A549 (cell line): ENCODE measurements at regions not wholly inside any gene's neighbourhood (a gene's known extent, or its start where the extent isn't known, plus 50 kb on each side); places are given as distances from the start of the nearest gene placed in this dataset.

Experiments
- CHD2 ChIP-seq: fragments of 150-350 bp; IDR thresholded peaks from 2 replicates; pipeline ENCODE4 v1.6.1; 2014; ENCODE audit warnings: low read length; ENCODE audit not compliant: partially characterized antibody
- ESRRA ChIP-seq: fragments of 150-350 bp; IDR thresholded peaks from 2 replicates; pipeline ENCODE4 v1.6.1; 2014; ENCODE audit warnings: mild to moderate bottlenecking, low read length, borderline replicate concordance
- GATA3 ChIP-seq: IDR thresholded peaks from 2 replicates; pipeline ENCODE4 v1.6.1; 2012; ENCODE audit warnings: borderline replicate concordance
- HMGXB4 ChIP-seq: fragments of 250-450 bp; sonication (Bioruptor Pico); IDR thresholded peaks from 2 replicates; pipeline ENCODE4 v1.5.0; 2021; ENCODE audit warnings: mild to moderate bottlenecking, moderate library complexity, borderline replicate concordance
- JUNB ChIP-seq: fragments of >200 bp; sonication (Bioruptor Twin); formaldehyde crosslinking; IDR thresholded peaks from 2 replicates; pipeline ENCODE4 v1.6.1; 2016
- MAX ChIP-seq: IDR thresholded peaks from 2 replicates; pipeline ENCODE4 v1.6.1; 2012
- POLR2AphosphoS2 ChIP-seq: conservative IDR thresholded peaks from 2 replicates; pipeline ENCODE4 v1.6.1; 2012; ENCODE audit warnings: low read length, improper control_type of control experiment, inconsistent platforms
- TF ChIP-seq, protein P1 (sequence below): fragments of >200 bp; sonication (Bioruptor Twin); formaldehyde crosslinking; IDR thresholded peaks from 3 replicates; pipeline ENCODE4 v1.5.1; 2016
- TF ChIP-seq, protein P2 (sequence below): fragments of 450-650 bp; IDR thresholded peaks from 2 replicates; pipeline ENCODE4 v1.6.1; 2014; ENCODE audit warnings: antibody characterized with exemption

DNA sequence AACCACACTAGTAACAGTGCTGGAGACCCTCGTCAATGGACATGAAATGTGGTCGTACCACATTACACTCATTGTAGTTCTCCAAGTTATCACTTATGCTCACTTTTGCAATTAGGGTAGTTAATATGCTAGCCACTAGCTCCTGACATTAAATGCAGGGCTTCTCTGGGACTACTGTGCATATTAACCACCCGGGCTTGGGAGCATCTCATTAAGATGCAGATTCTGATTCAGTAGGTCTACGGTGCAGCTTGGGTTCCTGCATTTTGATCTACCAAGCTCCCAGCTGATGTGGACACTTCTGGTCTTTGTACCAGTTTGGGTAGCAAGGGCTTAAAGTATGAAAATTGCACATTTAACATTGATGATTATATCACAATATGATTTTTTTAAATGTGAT, 98.0 kb downstream of the ZFP64 start:
- TF ChIP-seq JUNB (no peak), MAX (no peak), GATA3 (no peak), CHD2 (no peak), POLR2AphosphoS2 (no peak), ESRRA (no peak), HMGXB4 (CRISPR knock-in tag) (no peak)
- TF ChIP-seq, protein P1, sequence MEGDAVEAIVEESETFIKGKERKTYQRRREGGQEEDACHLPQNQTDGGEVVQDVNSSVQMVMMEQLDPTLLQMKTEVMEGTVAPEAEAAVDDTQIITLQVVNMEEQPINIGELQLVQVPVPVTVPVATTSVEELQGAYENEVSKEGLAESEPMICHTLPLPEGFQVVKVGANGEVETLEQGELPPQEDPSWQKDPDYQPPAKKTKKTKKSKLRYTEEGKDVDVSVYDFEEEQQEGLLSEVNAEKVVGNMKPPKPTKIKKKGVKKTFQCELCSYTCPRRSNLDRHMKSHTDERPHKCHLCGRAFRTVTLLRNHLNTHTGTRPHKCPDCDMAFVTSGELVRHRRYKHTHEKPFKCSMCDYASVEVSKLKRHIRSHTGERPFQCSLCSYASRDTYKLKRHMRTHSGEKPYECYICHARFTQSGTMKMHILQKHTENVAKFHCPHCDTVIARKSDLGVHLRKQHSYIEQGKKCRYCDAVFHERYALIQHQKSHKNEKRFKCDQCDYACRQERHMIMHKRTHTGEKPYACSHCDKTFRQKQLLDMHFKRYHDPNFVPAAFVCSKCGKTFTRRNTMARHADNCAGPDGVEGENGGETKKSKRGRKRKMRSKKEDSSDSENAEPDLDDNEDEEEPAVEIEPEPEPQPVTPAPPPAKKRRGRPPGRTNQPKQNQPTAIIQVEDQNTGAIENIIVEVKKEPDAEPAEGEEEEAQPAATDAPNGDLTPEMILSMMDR: no peak
- TF ChIP-seq, protein P2, sequence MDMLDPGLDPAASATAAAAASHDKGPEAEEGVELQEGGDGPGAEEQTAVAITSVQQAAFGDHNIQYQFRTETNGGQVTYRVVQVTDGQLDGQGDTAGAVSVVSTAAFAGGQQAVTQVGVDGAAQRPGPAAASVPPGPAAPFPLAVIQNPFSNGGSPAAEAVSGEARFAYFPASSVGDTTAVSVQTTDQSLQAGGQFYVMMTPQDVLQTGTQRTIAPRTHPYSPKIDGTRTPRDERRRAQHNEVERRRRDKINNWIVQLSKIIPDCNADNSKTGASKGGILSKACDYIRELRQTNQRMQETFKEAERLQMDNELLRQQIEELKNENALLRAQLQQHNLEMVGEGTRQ: no peak
